ENCODE measurements at regions not wholly inside any gene's neighbourhood (a gene's known extent, or its start where the extent isn't known, plus 50 kb on each side); places are given as distances from the start of the nearest gene placed in this dataset.

GRCh38 chr5:176734756-176735342 lies 75.5 kb upstream of the UNC5A start:
- Histone ChIP-seq H3F3A (ENCODE audit: insufficient read depth, low read length, poor library complexity, severe bottlenecking) (no peaks in the 10 kb centered on the region), H2AFZ (ENCODE audit: low read depth, low read length) (no peak overlapping the region), H3K27me3 (ENCODE audit: insufficient read depth, low read depth, low read length) (no peaks in the 10 kb centered on the region), H3K27ac (ENCODE audit: low read length) (no peak overlapping the region), H3K9ac (ENCODE audit: low read length) (no peak overlapping the region), H3K79me2 (replicated peaks; ENCODE audit: insufficient read depth, low read length) (no peaks in the 10 kb centered on the region), H3K9me2 (ENCODE audit: insufficient read depth, low read length) (no peaks in the 10 kb centered on the region), H4K20me1 (ENCODE audit: insufficient read depth) (no peaks in the 10 kb centered on the region), H3K36me3 (ENCODE audit: insufficient read depth, low read length) (no peaks in the 10 kb centered on the region), H3K4me3 (ENCODE audit: low read length) (no peak overlapping the region), H3K4me2 (ENCODE audit: low read length) (no peak overlapping the region), H3K9me3 (ENCODE audit: low read length) (no peaks in the 10 kb centered on the region)
- TF ChIP-seq EZH2 (IDR thresholded peaks at IDR 0.05; ENCODE audit: borderline replicate concordance, insufficient read depth, low read length, poor library complexity, severe bottlenecking) = no peak
- TF ChIP-seq EP300 (conservative IDR thresholded peaks at IDR 0.05; ENCODE audit: poor library complexity, severe bottlenecking) = no peak
- TF ChIP-seq MXI1 (conservative IDR thresholded peaks at IDR 0.05; ENCODE audit: poor library complexity, severe bottlenecking) = no peak
- TF ChIP-seq POLR2AphosphoS5 (IDR thresholded peaks at IDR 0.05) = no peak
- TF ChIP-seq TAF1 (IDR thresholded peaks at IDR 0.05; ENCODE audit: low read depth) = no peak
- TF ChIP-seq, protein P1, sequence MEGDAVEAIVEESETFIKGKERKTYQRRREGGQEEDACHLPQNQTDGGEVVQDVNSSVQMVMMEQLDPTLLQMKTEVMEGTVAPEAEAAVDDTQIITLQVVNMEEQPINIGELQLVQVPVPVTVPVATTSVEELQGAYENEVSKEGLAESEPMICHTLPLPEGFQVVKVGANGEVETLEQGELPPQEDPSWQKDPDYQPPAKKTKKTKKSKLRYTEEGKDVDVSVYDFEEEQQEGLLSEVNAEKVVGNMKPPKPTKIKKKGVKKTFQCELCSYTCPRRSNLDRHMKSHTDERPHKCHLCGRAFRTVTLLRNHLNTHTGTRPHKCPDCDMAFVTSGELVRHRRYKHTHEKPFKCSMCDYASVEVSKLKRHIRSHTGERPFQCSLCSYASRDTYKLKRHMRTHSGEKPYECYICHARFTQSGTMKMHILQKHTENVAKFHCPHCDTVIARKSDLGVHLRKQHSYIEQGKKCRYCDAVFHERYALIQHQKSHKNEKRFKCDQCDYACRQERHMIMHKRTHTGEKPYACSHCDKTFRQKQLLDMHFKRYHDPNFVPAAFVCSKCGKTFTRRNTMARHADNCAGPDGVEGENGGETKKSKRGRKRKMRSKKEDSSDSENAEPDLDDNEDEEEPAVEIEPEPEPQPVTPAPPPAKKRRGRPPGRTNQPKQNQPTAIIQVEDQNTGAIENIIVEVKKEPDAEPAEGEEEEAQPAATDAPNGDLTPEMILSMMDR (IDR thresholded peaks at IDR 0.05; ENCODE audit: poor library complexity, severe bottlenecking) = no peak
- TF ChIP-seq SMC3 (conservative IDR thresholded peaks at IDR 0.05; ENCODE audit: poor library complexity) = no peak
- no peak for TF ChIP-seq RAD21 (conservative IDR thresholded peaks at IDR 0.05)
- TF ChIP-seq REST (IDR thresholded peaks at IDR 0.05; ENCODE audit: borderline replicate concordance) = no peak

- H4K20me1 ChIP-seq (ENCODE audit: insufficient read depth) = no peaks in the 10 kb centered on the region
- no peaks in the 10 kb centered on the region for H3K9me2 ChIP-seq (ENCODE audit: insufficient read depth, low read length)
- TF ChIP-seq, protein P1 (IDR thresholded peaks at IDR 0.05; ENCODE audit: poor library complexity, severe bottlenecking) = no peak
- TF ChIP-seq EZH2 (IDR thresholded peaks at IDR 0.05; ENCODE audit: borderline replicate concordance, insufficient read depth, low read length, poor library complexity, severe bottlenecking) (no peak), TAF1 (IDR thresholded peaks at IDR 0.05; ENCODE audit: low read depth) (no peak)
- H3F3A ChIP-seq (ENCODE audit: insufficient read depth, low read length, poor library complexity, severe bottlenecking) = no peaks in the 10 kb centered on the region
- H2AFZ ChIP-seq (ENCODE audit: low read depth, low read length) = no peak overlapping the region
- no peak overlapping the region for H3K27ac ChIP-seq (ENCODE audit: low read length)
- H3K4me2 ChIP-seq (ENCODE audit: low read length) = no peak overlapping the region
- H3K9me3 ChIP-seq (ENCODE audit: low read length) = no peaks in the 10 kb centered on the region
- H3K36me3 ChIP-seq (ENCODE audit: insufficient read depth, low read length) = no peaks in the 10 kb centered on the region
- H3K27me3 ChIP-seq (ENCODE audit: insufficient read depth, low read depth, low read length) = no peaks in the 10 kb centered on the region
- no peak overlapping the region for H3K9ac ChIP-seq (ENCODE audit: low read length)
- H3K4me3 ChIP-seq (ENCODE audit: low read length) = no peak overlapping the region
- H3K79me2 ChIP-seq (replicated peaks; ENCODE audit: insufficient read depth, low read length) = no peaks in the 10 kb centered on the region
Measured at GRCh38 chr5:176735383-176736265, 74.7 kb upstream of the UNC5A start.

Measured in neural cell (in vitro differentiated cells).